Memory B cell (primary cell): ENCODE measurements at regions not wholly inside any gene's neighbourhood (a gene's known extent, or its start where the extent isn't known, plus 50 kb on each side); places are given as distances from the start of the nearest gene placed in this dataset.

Source experiments
- ATAC-seq: fragments of 150-1000 bp; cut with Tn5 transposase; 2 replicates; pipeline ENCODE4 v1.10.0; 2021; ENCODE audit warnings: low read depth, mild to moderate bottlenecking, moderate library complexity
- DNase-seq, 2 donors: peaks; one replicate each; pipeline ENCODE4 v3.0.0; 2022; ENCODE audit warnings: low spot score in 2 of 2
- H3K27ac Mint-ChIP-seq: one replicate; pipeline ENCODE4 v1.8.0; 2022; ENCODE audit warnings: mild to moderate bottlenecking, moderate library complexity, mixed read lengths
- H3K27me3 Mint-ChIP-seq: one replicate; pipeline ENCODE4 v1.8.0; 2022; ENCODE audit warnings: mixed read lengths
- H3K36me3 Mint-ChIP-seq: one replicate; pipeline ENCODE4 v1.8.0; 2022; ENCODE audit warnings: mild to moderate bottlenecking, mixed read lengths
- H3K4me1 Mint-ChIP-seq: one replicate; pipeline ENCODE4 v1.8.0; 2022; ENCODE audit warnings: mixed read lengths
- H3K4me3 Mint-ChIP-seq: one replicate; pipeline ENCODE4 v1.8.0; 2022; ENCODE audit warnings: mild to moderate bottlenecking, moderate library complexity, mixed read lengths
- H3K9me3 Mint-ChIP-seq: one replicate; pipeline ENCODE4 v1.8.0; 2022; ENCODE audit warnings: mixed read lengths

DNA sequence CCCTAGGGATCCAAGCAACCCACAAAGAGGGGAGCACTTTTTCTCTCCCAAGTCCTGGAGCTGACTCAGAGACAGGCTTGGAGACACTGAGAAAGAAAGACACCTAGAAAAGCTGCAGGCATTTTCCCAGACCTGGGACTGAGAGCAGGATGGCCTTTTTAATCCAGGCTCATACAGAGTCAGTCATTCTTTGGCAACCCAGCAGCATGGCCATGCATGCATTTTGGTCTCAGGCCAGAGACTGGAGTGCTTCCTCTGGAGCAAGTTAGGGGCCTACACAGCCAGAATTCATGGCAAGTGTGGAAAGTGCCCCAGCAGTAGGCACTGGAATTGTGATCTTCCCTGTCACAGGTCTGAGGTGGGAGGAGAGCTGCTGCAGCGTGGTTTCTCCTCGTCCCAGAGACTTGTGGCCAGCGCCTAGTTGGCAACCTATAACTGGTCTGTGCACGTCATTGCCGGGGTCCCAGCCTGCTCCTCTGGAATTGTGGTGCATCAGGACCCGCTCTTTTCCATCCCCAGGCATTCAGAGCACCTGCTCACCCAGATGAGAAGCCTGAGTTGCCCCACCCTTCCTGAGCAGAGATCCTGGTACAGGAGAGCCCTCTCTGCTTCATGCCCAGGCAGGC is 231.9 kb upstream of the RAB6C start:
- H3K4me1 Mint-ChIP-seq, result no peaks in the 10 kb centered on the region
- H3K27me3 Mint-ChIP-seq, result no peaks in the 10 kb centered on the region
- DNase-seq, result no peak
- no peak for ATAC-seq
- no peak overlapping the region for H3K4me3 Mint-ChIP-seq
- no peak overlapping the region for H3K27ac Mint-ChIP-seq
- H3K9me3 Mint-ChIP-seq, result peaks cover 5% of the 10 kb centered on the region
- H3K36me3 Mint-ChIP-seq, result no peaks in the 10 kb centered on the region

- DNase-seq (no peak), ATAC-seq (no peak)
- H3K27ac Mint-ChIP-seq, result no peak overlapping the region
- no peak overlapping the region for H3K4me3 Mint-ChIP-seq
- H3K36me3 Mint-ChIP-seq, result no peaks in the 10 kb centered on the region
- peaks cover 5% of the 10 kb centered on the region for H3K9me3 Mint-ChIP-seq
- H3K27me3 Mint-ChIP-seq, result no peaks in the 10 kb centered on the region
- H3K4me1 Mint-ChIP-seq, result no peaks in the 10 kb centered on the region
Observed at GRCh38 chr2:129748250-129748649, 231.2 kb upstream of the RAB6C start.

- DNase-seq, result no peak
- Mint-ChIP-seq H3K27ac (no peak overlapping the region), H3K9me3 (peaks cover 5% of the 10 kb centered on the region), H3K27me3 (no peaks in the 10 kb centered on the region), H3K4me3 (no peak overlapping the region), H3K36me3 (no peaks in the 10 kb centered on the region), H3K4me1 (no peaks in the 10 kb centered on the region)
- ATAC-seq, result no peak
Observed at GRCh38 chr2:129748653-129749052, 230.8 kb upstream of the RAB6C start.

- ATAC-seq, result no peak
- H3K27me3 Mint-ChIP-seq, result peaks cover 4% of the 10 kb centered on the region
- no peaks in the 10 kb centered on the region for H3K4me1 Mint-ChIP-seq
- no peak overlapping the region for H3K27ac Mint-ChIP-seq
- no peaks in the 10 kb centered on the region for H3K36me3 Mint-ChIP-seq
- peaks cover 3% of the 10 kb centered on the region for H3K9me3 Mint-ChIP-seq
- H3K4me3 Mint-ChIP-seq, result no peak overlapping the region
- DNase-seq, result no peak
Observed at GRCh38 chr2:129751409-129751808, 228.1 kb upstream of the RAB6C start.

DNA sequence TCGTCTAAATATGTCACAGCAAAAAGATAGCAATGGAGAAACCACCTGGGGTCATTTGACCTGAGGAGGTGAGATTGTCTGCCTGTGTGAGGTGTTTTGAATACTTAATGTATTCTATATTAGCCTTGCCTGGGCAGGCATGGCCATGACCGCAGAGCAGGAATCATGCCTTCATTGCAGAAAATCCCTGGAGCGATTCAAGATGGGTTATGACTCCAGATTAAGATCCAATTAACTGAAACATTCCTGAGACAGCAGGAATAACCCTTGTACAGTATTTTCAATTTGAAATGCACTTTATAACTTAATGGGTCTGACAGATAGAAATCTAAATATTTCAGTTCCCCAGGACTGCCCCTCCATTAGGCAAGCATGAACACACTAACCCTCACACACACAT is 227.3 kb upstream of the RAB6C start:
- Mint-ChIP-seq H3K27ac (no peak overlapping the region), H3K36me3 (no peaks in the 10 kb centered on the region), H3K9me3 (peaks cover 3% of the 10 kb centered on the region), H3K4me1 (no peaks in the 10 kb centered on the region), H3K27me3 (peaks cover 4% of the 10 kb centered on the region), H3K4me3 (no peak overlapping the region)
- ATAC-seq (no peak), DNase-seq (no peak)

GRCh38 chr2:129752686-129753085 is 226.8 kb upstream of the RAB6C start:
- no peak for DNase-seq
- H3K4me3 Mint-ChIP-seq, result no peak overlapping the region
- H3K4me1 Mint-ChIP-seq, result no peaks in the 10 kb centered on the region
- H3K27me3 Mint-ChIP-seq, result peaks cover 4% of the 10 kb centered on the region
- no peak for ATAC-seq
- peaks cover 3% of the 10 kb centered on the region for H3K9me3 Mint-ChIP-seq
- no peak overlapping the region for H3K27ac Mint-ChIP-seq
- no peaks in the 10 kb centered on the region for H3K36me3 Mint-ChIP-seq

- DNase-seq (no peak), ATAC-seq (no peak)
- no peak overlapping the region for H3K27ac Mint-ChIP-seq
- H3K36me3 Mint-ChIP-seq, result no peaks in the 10 kb centered on the region
- H3K4me1 Mint-ChIP-seq, result no peaks in the 10 kb centered on the region
- peaks cover 3% of the 10 kb centered on the region for H3K9me3 Mint-ChIP-seq
- no peak overlapping the region for H3K4me3 Mint-ChIP-seq
- H3K27me3 Mint-ChIP-seq, result peaks cover 4% of the 10 kb centered on the region
Observed at GRCh38 chr2:129753261-129753660, 226.2 kb upstream of the RAB6C start.

GRCh38 chr2:129754421-129754820 is 225.0 kb upstream of the RAB6C start:
- Mint-ChIP-seq H3K4me1 (no peaks in the 10 kb centered on the region), H3K4me3 (no peak overlapping the region), H3K9me3 (peaks cover 3% of the 10 kb centered on the region), H3K27me3 (peaks cover 4% of the 10 kb centered on the region), H3K27ac (no peak overlapping the region), H3K36me3 (no peaks in the 10 kb centered on the region)
- DNase-seq, result no peak
- ATAC-seq, result no peak

- Mint-ChIP-seq H3K9me3 (peaks cover 3% of the 10 kb centered on the region), H3K4me3 (no peak overlapping the region), H3K4me1 (no peaks in the 10 kb centered on the region), H3K27me3 (peaks cover 4% of the 10 kb centered on the region), H3K36me3 (no peaks in the 10 kb centered on the region), H3K27ac (no peak overlapping the region)
- DNase-seq, result no peak
- no peak for ATAC-seq
Observed at GRCh38 chr2:129754831-129755230, 224.6 kb upstream of the RAB6C start.

DNA sequence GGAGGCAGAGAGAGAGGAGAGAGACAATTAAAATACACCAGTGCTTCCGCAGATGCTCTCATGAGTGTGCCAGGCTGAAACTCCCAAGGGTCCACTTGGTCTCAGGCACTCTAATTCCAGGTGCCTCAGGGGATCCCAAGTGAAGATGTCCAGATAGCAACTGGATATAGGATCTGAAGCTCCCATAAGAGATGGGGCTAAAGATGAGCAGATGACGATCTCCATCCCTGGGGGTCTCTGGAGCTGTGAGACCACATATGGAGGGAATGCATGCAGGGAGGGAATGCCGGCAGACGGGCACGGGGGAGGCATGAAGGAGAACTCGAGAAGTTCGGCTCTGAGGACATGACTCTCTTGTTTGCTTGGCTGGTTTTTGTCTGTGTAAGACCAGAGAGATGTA is 223.7 kb upstream of the RAB6C start:
- no peaks in the 10 kb centered on the region for H3K4me1 Mint-ChIP-seq
- peaks cover 1% of the 10 kb centered on the region for H3K9me3 Mint-ChIP-seq
- no peak overlapping the region for H3K27ac Mint-ChIP-seq
- ATAC-seq, result no peak
- peaks cover 4% of the 10 kb centered on the region for H3K27me3 Mint-ChIP-seq
- DNase-seq, result no peak
- no peaks in the 10 kb centered on the region for H3K36me3 Mint-ChIP-seq
- H3K4me3 Mint-ChIP-seq, result no peak overlapping the region

- no peaks in the 10 kb centered on the region for H3K36me3 Mint-ChIP-seq
- H3K27ac Mint-ChIP-seq, result no peak overlapping the region
- H3K4me1 Mint-ChIP-seq, result no peaks in the 10 kb centered on the region
- no peak for ATAC-seq
- no peak for DNase-seq
- peaks cover 4% of the 10 kb centered on the region for H3K27me3 Mint-ChIP-seq
- no peak overlapping the region for H3K4me3 Mint-ChIP-seq
- H3K9me3 Mint-ChIP-seq, result no peaks in the 10 kb centered on the region
Observed at GRCh38 chr2:129756276-129756675, 223.2 kb upstream of the RAB6C start.

DNA sequence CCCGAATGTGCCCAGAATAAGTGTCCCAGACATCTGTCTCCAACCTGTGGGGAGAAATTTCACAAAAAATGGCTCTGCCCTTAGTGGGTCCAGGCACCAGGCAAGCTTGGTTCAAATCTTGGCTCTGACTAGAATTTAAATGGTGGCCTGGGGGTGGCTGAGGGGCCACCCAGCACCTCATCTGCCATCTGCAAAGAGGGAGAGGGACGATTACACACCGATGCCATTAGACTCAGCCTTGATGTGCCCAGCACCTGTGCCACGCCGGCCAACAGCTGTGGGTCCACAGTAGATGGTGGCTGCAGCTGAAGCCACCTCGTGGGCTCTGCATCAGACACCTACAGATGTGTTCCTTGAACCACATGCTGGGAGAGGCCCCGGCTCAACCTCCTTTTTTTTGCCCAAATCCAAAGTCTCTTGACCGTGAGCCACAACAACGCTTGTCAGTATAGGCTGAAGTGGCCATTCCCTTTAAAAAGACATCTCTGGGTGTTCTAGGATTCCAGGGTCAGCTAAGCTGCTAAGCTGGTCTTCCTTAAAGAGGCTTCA is 222.0 kb upstream of the RAB6C start:
- ATAC-seq, result no peak
- Mint-ChIP-seq H3K36me3 (no peaks in the 10 kb centered on the region), H3K9me3 (no peaks in the 10 kb centered on the region), H3K27ac (no peak overlapping the region), H3K4me1 (no peaks in the 10 kb centered on the region), H3K4me3 (no peak overlapping the region), H3K27me3 (peaks cover 4% of the 10 kb centered on the region)
- no peak for DNase-seq

DNA sequence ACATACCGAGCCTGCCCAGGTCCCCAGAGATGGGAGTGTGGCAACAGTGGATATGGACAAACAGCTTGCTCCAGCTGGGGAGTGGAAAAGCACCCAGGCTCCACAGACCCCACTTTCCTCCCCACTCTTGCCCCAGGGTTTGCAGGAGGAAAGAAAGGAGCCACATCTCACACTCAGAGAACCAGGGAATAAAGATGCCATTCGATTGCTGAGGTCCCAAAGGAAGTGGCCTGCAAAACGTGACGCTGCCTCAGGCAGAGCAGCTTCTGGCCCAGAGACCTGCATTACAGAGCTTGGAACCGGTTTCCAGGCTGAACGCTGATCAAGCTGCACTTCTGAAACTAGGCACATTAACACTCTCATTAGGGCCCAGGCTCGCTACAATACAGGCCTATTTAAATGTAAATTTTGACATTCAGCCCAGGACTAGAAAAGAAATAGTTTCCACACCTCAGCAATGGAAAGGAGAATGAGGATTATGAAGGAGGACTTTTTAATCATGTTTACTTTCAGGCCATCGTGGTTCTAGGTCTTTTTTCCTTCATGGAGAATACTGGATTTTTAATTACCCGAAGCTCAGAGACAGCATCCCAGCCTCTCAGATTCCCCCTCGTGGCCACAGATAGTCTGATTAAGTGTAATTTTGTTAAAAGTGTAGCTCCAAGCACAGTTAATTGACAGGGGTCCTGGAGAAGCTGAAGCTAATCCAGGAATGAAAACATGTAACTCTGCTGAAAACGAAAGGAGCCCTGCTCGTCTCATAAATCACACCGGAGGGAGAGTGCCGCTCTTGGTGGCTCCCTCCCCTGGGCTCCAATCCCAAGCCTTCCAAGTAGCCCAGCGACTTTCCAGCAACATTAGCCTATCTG is 221.3 kb upstream of the RAB6C start:
- H3K36me3 Mint-ChIP-seq, result no peaks in the 10 kb centered on the region
- H3K9me3 Mint-ChIP-seq, result no peaks in the 10 kb centered on the region
- DNase-seq (no peak), ATAC-seq (no peak)
- H3K4me3 Mint-ChIP-seq, result no peak overlapping the region
- no peak overlapping the region for H3K27ac Mint-ChIP-seq
- H3K4me1 Mint-ChIP-seq, result no peaks in the 10 kb centered on the region
- H3K27me3 Mint-ChIP-seq, result peaks cover 4% of the 10 kb centered on the region

DNA sequence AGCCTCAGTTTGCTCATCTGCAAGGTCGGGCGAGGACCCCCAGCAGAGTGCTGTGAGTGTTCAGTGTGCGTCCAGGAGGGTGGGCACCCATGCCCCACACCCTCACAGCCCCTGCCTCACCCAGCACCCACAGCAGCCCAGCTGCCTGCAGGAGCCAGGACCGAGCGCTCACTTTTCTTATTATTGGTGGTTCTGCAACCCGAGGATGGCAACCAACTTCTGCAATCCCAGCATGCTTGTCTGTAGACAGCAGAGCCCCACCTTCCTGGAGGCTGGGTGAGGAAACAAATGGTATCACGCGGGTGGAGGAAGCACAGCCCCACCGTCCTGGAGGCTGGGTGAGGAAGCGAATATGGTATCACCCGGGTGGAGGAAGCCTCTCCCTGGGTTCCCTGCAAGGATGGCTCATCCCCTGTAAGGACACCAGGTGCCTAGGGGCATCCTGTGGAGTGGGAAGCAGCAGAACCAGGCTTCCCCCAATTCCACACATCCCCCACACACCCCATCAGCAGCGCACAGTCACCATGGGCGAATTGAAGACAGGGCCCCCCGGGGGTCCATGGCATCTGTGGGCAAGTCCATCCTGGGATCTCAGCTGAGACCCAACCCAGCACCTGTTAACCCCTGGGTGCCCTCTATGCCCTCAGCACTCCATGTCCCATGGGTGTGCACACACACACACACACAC is 220.5 kb upstream of the RAB6C start:
- DNase-seq (no peak), ATAC-seq (no peak)
- H3K36me3 Mint-ChIP-seq, result no peaks in the 10 kb centered on the region
- H3K9me3 Mint-ChIP-seq, result no peaks in the 10 kb centered on the region
- no peaks in the 10 kb centered on the region for H3K4me1 Mint-ChIP-seq
- H3K27ac Mint-ChIP-seq, result no peak overlapping the region
- H3K4me3 Mint-ChIP-seq, result no peak overlapping the region
- H3K27me3 Mint-ChIP-seq, result peaks cover 4% of the 10 kb centered on the region
